NCI-H82 treated with DMSO at 0.1 percent for 48 hours (cell line): ENCODE measurements at regions not wholly inside any gene's neighbourhood (a gene's known extent, or its start where the extent isn't known, plus 50 kb on each side); places are given as distances from the start of the nearest gene placed in this dataset.
A peak's percentile ranks its signal among the peaks of the same experiment; 100 is the strongest.

Source experiments
- DNase-seq: peaks from one replicate; lab custom pipeline; 2025; ENCODE audit not compliant: unreplicated experiment; lab: John Stamatoyannopoulos, UW

DNA sequence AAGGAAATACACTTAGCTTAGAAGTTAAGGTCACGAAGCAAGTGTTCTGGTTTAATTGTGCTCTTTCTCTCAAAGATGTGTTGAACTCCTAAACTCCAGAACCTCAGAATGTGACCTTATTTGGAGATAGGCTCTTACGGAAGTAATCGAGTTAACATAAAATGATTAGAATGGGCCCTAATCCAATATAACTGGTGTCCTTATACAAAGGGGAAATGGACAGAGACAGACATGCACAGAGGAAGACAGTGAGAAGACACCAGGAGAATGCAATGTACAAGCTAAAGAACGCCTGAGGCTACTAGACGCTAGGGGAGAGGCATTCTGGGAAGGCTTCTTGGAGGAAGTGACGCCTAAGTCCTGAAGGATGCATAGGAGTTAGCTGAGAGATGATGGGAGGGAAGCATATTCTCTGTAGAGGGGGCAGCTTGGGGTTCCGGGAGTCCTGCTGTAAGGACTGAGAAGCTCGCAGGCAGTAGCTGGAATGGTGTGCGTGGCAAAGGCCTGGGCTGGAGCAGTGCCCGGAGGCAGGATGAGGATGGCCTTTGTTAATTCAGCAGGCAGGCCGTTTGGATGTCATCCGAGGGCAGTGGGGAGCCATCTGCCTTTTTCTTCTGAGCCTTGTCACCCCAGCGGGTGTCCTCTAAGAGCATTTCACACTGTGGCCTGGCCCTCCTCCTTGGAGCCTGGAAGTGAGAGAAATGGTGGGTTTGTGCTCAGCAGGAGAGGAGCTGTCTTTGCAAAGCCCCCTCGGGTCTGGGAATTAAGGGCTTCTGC, 513.4 kb downstream of the SHQ1 start:
- peak; percentile 70 for DNase-seq

DNA sequence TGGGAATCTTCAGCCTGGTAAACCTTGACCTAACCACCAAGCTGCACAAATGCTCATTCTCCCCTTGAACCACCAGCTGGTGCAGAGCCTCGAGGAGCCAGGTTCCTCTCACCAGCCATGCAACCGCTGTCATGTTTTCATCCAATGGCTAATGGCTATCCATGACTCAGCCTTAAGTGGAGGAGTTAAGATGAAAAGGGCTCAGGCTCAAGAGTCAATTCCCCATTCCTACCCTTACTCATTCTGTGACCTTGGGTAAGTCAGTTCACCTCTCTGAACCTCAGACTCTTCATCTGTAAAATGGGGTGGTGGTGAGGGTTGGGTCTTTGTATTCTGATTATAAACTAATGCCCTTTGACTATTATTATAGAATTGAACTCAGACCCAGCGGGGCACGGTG, 515.6 kb downstream of the SHQ1 start:
- no peak for DNase-seq

DNA sequence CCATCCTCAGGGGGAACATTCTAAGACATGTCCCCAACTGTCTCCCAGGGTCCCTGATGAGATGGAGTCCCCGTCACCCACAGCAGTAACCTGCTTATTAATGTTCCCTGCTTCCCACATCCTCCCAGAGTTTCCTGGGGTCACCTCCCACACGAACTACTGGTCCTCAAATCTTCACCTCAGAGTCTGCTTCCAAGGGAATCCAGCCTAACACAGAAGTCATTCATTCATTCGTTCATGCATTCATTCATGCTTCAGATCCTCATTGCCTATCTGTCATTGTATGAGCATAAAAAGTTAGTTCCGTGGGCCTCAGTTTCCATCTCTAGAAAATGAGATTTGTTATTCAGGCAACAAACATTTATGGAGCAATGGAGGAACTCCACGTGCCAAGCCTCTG, 516.2 kb downstream of the SHQ1 start:
- no peak for DNase-seq

DNA sequence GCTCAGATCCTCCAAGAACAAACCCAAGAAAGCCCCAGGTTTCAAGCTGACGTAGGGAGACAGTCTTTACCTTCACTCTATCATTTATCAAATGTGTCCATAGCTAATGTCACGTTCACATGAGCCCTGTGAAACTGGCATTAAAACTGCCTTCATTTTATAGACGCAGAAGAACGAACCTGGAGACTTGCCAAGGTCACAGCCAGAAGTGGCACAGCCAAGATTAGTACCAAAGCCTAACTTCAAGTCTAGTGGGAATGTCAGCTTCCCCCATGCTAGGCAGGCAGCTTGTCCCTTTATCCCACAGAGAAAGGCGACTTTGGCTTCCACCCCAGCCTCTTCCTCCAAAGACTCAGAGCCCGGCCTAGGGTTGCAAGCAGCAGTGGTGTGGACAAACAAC, 517.2 kb downstream of the SHQ1 start:
- DNase-seq: no peak

DNA sequence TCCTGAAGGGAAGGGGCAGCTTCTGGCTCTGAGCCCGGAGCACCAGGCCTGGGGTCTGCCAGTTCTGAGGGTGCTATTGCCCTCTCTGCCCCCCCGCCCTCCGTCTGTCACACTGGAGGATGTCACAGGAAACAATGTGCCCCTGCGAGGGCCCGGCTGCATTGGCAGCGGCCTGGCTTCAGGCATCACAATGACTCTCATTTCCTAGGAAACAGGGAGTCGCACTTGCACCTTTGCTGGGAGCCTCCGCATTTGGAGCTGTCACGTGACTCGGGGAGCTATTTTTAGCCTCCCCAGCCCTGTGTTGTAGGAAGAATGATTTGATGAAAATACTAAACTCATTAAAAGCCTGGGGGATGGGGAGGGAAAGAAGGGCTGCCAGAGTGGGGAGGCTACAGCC, 518.9 kb downstream of the SHQ1 start:
- DNase-seq: no peak

DNA sequence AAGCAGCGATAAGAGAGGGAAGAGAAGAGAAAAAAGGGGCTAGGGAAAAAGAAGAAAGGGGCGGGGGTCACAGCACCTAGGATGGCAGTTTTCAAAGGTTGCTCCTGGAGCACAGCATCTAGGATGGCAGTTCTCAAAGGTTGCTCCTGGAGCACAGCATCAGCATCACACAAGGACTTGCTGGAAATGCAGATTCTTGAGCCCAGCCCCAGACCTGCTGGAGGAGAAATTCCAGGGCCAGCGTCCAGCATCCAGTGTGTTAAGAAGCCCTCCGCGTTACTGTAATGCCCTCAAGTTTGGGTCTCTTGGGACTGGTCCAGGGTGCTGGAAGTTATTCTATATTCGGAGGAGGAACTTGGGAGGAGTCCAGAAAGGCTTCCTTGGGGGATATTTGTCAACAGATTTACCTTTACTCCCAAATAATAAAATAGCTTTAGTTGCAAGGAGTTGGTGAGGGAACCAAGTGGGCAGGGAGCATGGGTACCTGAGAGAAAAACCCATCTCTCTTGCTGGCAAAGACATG, 519.4 kb downstream of the SHQ1 start:
- DNase-seq: no peak

DNA sequence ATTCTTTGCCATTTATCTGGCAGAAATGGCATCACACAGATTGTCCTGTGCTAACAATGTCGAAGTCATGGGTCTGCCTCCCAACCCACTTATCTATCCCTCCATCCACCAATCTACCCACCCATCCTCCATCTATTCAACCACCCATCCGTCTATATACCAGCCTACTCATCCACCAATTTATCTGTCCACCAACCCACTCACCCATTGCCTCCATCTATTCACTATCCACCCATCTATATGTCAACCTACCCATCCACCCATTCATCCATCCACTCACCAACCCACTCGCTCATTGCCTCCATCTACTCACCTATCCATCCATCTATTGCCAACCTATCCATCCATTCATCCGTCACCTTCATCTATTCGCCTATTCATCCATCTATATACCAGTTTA, 521.2 kb downstream of the SHQ1 start:
- no peak for DNase-seq

DNA sequence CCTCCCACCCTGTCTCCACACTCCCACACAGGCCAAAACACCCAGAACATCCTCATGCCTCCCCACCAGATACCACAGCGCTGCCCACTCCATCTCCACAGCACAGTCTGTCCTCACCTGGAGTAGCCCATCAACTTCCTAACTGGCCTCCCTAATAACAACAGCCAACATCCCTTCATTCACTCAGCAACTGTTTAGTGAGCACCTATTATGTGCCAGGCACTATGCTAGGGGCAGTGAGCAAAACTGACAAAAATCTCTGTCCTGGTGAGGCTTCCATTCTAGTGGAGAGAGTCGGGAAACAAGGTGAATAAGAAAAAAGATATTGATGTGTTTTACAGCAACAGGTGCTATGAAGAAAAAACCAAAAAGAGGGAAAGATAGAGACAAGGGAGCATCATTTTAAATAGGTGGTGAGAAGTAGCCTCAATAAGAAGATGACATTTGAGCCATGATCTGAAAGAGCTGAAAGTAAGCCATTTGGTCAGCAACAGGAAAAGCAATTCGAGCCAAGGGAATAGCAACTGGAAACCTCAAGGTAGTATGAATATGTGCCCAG, 523.9 kb downstream of the SHQ1 start:
- DNase-seq: no peak

DNA sequence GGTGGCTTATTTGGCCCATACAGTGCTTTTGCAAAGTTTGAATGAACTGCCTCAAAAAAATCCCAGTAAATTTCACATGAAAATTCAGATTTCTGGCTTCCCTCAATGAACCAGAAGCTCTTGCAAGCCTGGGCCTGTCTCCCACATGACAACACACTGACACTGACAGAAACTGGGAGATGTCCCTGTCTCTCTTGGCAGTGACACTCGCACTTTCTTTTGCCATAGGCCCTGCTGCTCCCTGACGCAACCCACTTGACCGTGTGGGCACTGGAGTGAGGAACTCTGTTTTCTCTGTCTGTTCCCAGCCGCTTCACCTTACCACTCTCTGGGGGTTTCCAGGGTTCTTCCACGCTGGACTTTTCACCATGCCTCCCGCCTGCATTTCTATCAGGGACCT, 524.5 kb downstream of the SHQ1 start:
- DNase-seq: no peak

DNA sequence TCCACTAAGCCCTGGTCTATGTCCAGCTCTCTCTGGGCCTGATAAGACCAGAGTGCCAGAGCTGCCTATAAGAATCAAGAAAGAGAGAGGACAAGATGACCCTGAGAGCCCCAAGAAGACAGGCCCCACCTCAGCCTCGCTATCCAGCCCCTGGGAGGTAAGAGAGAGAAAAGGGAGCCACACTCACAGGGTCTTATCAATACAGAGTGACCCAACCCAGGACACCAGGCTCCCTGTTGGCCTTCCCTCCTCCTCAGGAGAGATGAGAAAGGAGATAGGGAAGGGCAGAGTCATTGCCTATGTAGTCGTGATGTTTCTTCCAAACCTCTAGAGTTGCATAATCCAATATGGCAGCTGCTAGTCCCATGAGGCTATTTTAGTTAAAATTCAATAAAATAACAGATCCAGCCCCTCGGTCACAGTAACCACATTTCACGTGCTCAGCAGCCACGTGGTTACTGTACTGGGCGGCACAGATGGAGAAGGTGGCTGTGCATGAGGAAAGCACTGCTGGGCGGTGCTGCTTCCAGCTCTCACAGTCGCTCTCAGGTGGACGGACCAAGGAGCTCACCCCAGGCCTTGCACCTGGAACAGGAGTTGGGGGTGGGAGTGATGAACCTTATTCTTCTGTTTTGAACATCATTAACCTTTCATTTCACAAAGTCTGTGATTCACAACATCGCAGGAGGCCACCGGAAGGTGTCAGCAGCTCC, 525.8 kb downstream of the SHQ1 start:
- no peak for DNase-seq

DNA sequence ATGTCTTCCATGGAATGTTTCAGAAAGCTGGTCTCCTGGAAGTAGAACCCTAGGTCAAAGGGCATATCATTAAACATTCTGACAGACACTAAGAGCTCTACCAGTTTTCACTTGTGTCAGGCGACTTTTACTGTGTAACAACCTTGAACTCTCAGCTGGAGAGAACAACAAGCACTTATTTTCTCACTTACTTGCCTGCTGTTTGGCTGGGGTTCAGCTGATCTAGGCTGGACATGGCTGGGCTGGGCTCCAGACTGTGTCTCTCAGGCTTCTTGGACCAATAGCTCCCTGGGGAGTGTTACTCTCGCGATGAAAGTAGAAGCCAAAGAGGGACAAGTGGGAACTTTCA, 527.3 kb downstream of the SHQ1 start:
- DNase-seq: no peak

DNA sequence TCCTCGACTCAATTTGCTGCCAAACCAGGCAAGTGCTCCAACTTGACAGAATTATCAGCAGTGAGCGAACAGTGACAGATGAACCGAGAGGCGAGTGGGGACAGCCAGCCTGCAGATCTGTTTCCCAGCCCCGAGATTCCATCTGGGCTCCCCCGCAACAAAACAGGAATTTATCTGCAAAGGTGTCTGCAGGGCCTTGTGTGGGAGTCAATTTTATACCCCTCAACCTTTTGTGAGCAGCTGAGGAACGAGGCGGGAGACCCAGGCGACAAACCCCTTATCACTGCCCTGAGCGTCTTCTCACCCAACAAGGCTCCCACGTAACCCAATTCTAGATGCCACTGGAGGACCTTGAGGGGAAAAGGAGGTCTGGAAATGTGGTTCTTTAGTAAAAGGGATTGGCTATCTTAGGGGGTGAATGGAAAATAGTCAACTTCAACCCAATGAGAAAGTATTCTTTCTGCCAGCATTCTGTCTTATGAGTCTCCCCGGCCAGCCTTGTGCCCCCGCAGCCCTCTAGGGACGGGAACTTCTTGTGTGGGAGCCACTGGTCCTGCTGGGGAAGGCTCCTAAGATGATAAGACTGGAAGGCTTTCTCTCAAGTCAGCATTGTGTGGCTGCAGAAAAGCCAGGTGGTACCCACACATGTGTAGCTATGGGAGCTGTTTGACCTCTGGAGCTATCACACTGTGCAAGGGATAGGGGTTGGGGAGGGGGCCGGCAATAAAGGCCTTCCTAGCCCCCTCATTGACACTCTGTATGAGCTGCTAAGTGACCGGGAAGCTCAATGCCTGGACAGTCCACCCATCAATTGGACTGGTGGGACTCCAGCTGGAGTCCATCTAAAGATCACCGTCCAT, 527.9 kb downstream of the SHQ1 start:
- DNase-seq: no peak

DNA sequence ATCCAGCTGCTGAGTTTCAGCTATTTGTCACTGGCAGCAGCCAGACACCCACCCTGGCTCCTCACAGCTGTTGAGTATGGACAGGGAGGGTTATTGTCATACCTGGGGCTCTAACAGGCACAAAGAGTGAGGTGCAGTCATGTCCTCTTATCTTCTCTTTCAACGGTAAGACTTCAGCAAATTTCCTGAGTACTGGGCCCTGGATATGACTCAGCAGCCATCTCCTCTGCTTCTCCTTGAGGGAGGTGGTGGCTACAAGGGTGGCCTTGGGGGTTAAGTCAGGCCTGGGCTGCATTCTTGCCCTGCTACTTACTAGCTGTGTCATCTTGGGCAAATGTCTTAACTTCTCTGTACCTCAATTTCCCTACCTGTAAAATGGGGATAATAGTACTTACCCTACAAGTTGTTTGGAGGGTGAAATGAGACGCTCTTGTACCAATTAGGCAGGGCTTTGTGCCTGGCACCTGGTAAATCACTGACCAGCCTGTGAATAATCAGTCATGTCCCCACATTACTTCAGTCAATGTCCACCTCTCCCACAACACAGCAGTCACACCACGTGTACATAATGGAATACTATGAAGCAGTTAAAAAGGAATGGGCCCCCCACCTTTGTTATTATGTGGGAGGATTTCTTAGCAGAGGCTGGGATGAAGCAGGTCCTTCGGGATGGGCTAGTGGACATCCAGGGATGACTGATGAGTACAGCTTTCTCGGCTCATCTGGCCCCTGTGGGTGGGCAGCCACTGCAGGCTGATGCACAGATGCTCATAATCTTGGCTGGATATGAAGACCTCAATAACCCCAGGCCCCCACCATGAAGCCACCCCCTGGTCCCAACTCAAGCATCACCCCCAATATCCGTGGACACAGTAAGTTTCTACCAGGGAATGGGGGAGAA, 528.8 kb downstream of the SHQ1 start:
- no peak for DNase-seq

DNA sequence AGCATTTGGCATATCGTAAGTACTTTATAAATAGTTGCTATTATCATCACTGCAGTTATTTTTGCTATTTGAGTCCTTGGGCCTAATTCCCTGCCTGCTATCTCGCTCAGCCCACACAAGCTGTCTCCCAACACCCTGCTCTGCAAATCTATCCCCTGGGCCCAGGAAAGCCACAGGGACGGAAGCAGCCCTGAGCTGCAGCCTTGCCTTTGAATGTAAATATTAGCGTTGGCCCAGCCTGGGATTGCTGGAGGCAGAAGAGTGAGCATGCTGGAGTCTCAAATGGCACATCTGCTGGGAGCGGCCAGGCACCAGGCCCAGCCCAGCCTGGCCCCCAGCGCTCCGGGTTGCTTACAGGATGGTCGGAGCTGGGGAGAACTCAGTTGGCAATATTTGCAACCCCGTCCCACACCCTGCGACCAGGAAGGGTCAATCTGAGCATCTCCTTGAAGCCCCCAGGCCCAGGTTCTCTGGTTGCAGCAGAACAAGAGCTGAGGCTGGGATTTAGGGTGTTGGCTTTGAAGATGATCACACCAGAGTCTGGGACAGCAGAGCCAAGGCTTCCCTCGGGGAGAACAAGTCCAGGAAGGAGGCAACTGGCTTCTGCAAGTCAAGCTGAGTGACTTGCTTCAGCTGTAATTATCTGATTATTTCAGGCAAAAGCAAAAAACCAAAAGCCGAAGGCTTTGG, 529.6 kb downstream of the SHQ1 start:
- DNase-seq: no peak

DNA sequence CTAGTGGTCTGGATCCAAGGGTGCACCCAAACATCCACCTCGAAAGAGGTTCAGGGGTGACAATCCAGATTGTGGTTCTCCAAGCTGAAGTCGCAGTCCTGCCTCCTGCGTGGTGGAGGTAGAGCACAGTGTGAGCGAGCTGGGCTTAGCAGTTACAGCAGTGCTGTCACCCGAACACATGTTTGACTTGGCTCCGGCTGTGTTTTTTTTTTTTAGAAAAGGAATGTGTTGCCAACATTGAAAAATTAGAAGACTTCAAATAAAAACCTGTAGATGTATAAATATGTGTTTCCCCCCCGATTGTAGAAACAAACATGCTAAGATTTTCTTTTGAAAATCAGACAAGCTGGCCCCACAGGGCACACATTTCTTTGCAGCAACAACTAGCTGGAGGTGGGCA, 530.8 kb downstream of the SHQ1 start:
- no peak for DNase-seq

DNA sequence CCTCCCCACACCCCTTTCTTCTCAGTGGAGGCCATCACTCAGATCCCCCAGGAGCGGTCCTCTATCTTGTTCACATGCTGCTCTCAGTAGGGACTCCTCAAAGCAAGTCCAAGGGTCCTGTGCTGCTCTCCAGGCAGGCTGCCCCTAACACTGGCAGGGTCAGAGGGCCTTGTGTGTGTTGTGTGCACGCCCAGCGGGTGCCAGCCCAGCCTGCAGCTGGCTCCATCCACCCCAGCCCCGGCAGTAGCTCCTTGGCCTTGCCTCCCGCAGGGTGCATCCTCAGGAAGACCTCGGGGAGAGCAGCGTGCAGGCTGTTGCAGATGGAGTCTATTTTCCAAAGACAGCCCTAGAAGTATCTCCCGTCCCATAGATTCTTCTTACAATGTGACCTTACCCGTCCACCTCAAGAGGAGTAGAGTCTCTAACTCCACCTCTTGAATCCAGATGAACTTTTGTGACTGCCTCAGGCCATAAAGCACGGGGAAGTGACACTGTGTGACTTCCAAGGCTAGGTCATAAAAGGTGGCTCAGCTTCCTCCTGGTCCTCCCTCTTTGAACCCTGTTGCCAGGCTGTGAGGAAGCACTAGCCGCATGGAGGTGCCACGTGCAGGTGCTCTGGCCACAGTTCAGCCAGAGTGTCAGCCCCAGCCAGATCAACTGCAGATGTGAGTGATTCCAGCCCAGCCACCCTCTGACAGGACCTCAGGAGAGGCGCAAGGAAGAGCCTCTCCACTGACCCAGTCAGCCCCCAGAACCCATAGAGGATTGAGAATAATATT, 531.6 kb downstream of the SHQ1 start:
- no peak for DNase-seq

DNA sequence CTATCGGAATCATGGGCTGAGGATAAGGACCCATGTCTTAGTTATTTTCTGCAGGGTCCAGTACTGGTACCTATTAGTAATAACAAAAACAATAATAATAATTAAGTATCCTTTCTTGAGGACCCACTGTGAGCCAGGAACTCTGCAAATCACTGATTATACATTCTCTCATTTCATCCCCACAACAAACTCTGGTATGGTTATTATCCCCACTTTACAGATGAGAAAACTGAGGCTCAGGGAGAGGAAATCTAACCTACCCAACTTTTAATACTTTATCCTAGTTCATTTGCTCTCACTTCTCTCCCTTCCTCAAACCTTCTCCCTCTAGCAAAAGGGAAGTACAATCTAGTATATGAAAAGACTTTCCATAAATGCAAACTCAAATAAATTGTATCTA, 528.4 kb upstream of the PROK2 start:
- no peak for DNase-seq

DNA sequence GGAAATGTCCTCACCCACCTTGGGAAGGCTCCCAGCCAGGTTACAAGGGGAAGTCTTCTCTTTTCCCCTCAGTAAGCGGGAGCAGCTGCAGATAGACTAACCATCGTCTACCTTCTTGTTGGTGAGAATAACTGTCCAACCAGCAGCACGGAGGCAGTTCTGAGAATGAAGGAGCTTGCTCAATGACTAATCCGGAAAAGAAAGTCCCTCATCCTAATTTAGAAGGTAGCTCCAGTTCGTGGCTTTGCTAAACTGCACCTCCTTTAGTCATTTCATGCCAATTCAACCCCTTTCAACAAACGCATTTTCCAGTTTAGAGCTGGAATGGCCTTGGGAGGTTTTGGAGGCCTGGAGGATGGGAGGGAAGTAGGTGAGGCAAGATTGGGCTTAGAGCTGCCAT, 527.4 kb upstream of the PROK2 start:
- DNase-seq: no peak

DNA sequence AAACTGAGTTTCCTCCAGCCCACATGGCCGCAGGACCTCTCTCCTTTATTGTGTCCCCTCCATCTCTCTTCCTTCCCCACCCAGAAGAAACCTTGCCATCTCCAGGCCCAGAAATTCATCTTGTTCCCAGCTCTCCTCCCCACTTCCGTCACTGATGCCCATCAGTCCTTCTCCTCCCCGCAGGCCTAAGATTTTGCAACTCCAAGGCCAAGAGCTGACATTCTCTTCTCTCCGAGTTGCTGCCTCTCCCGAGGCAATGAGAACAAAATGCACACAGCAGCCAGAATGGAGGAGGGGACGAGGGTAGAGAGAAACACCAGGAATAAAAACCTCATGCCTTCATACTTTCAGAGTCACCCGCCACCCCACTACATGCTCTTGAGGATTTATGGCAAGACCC, 526.5 kb upstream of the PROK2 start:
- no peak for DNase-seq
